Activated CD8-positive, alpha-beta memory T cell treated with anti-CD3 and anti-CD28 coated beads for 24 hours (primary cell): ENCODE measurements at regions not wholly inside any gene's neighbourhood (a gene's known extent, or its start where the extent isn't known, plus 50 kb on each side); places are given as distances from the start of the nearest gene placed in this dataset.
"Not testable (repeated sequence)": the region's sequence is repeated elsewhere in the genome, so short reads cannot be mapped to it uniquely, and the experiment has no call there.

Experiments used
- DNase-seq: peaks from one replicate; pipeline ENCODE4 v3.0.0-alpha.2; 2020

DNA sequence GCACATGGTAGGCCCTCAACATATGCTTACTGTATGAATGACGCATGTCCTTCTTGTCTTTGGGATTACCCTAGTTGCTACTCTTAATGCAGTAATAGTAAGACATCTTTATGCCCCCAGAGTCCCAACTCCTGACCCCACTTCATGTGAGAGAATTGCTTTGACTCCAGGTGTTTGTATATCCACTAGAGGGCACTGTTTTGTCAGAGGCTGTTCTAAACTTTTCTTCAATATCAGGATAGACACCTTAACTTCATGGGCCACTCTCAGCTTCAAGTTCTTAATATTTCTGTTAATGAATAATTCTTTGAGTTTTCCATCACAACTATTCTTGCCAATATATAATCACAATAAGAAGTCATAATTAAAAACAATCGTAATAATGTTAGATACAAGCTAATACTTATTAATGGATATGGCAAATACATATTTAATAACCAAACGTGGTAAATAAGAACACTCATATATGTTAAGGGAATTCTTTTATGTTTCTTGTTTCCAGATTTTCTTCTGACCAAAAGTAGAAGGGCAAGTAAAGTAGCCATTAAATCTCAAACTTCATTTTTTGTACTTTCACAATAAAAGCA, 337.2 kb upstream of the DNAJC19 start:
- no peak for DNase-seq

DNA sequence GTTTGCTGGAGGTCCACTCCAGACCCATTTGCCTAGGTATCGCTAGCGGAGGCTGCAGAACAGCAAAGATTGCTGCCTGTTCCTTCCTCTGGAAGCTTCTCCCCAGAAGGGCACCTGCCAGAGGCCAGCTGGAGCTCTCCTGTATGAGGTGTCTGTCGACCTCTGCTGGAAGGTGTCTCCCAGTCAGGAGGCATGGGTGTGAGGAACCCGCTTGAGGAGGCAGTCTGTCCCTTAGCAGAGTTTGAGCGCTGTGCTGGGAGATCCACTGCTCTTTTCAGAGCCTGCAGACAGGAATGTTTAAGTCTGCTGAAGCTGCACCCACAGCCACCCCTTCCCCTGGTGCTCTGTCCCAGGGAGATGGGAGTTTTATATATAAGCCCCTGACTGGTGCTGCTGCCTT, 335.0 kb upstream of the DNAJC19 start:
- not testable (repeated sequence) for DNase-seq

DNA sequence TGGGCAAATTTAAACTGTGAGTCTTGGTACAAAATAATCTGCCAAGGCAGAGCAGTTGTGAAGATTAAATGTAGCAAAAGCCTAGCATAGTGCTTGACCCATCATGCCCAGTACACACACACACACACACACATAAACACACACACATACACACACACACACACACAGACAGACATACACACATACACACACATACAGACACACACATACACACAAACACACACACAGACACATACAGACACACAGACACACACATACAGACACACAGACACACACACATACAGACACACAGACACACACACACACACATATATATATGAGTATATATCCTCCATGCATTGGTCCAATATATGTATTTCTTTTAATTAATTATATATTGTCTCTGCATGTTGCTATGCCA, 328.8 kb upstream of the DNAJC19 start:
- DNase-seq = no peak

DNA sequence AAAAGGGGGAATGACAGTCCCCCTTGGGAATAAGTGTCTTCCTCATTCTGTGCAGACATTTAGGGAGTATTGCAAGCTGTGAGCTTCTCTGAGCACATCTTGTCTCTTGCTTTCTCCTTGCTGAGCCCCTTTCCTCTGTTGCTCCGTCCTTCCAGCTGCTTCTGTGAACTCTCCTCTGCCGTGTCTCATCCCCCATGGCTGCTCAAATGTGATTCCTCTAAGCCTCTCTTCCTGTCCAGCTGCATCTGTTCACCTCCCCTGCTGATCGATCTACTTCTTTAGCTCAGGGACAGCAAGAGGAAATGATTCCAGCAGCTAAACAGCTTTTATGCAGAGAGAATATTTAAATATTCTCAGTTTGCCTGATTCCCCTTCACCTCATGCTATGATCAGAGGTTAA, 328.0 kb upstream of the DNAJC19 start:
- no peak for DNase-seq

DNA sequence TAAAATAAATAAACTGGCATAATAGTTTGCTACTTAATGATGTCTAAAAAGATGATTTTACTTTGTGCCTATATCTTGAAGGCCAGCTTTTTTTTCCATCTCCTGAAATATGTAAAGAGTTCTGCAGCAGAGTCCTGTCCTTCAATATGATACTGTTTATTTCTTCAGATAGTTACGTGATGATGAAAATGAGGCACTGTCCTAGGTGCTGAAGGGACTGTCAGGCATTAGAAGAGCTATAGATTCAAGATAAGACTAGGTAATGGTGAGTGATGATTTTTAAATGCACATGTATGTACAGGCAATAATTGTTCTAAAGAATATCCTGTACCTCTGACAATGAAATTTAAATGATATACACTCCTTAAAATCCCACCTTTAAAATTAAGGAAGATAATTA, 326.9 kb upstream of the DNAJC19 start:
- DNase-seq = no peak

- no peak for DNase-seq
Observed at GRCh38 chr3:181313335-181313734, 323.8 kb upstream of the DNAJC19 start.

DNA sequence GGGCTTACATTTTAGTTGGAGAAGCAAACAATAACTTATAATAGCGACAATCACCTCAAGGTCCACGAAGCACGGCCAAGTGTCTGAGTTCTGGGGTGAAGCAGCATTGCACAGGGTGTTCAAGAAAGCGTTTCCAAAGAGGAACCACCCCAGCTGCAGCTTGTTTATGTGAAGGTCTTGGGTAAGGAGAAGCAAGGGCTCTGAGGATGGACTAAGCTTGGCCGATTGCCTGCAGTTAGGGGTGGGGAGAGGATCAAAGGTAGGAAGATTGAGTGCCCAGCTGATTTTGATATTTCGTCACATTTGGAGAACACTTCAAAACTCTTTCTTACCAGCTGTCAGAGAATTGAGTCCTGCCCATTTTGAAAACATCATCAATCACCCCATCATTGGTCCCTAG, 321.6 kb upstream of the DNAJC19 start:
- DNase-seq = no peak

GRCh38 chr3:181302960-181303359, 313.4 kb upstream of the DNAJC19 start:
- no peak for DNase-seq

GRCh38 chr3:181300033-181300432, 310.5 kb upstream of the DNAJC19 start:
- no peak for DNase-seq

- DNase-seq = no peak
Observed at GRCh38 chr3:181298421-181298820, 308.9 kb upstream of the DNAJC19 start.

DNA sequence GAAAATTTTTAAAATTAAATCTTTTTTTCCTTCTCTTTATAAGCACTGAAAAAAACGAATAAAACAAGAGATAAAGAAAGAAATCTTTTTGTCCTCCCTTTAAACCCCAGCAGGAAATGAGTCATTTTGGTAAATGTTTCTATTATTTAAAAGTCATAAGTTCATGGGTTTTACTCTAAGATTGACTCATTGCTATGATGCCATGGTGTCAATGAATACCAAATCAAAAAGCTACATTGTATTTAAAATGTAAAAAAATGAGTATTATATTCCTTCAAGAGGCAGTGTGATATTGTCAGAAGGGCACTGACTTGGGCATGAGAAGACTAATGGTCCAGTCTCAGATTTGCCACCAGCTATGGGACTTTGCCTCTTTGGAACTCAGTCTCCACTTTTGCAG, 303.4 kb upstream of the DNAJC19 start:
- DNase-seq = no peak

- no peak for DNase-seq
Observed at GRCh38 chr3:181290941-181291340, 301.4 kb upstream of the DNAJC19 start.

- DNase-seq = no peak
Observed at GRCh38 chr3:181289306-181289705, 299.8 kb upstream of the DNAJC19 start.

GRCh38 chr3:181288145-181288544, 298.6 kb upstream of the DNAJC19 start:
- DNase-seq = no peak

DNA sequence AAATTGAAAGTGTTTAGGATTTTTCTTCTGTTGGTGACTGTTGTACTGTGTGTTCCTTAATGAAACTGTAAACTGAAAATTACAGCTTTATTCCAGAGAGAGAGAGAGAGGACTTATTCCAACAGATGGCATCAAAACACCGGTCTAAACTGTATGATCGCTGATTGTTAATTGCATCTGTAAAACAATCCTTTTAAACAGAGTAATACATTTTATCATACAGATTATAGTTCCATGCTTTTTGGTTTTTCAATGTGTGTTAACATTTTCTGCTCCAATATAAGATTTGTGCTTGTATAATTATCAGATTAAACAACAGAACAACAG, 289.7 kb upstream of the DNAJC19 start:
- no peak for DNase-seq

DNA sequence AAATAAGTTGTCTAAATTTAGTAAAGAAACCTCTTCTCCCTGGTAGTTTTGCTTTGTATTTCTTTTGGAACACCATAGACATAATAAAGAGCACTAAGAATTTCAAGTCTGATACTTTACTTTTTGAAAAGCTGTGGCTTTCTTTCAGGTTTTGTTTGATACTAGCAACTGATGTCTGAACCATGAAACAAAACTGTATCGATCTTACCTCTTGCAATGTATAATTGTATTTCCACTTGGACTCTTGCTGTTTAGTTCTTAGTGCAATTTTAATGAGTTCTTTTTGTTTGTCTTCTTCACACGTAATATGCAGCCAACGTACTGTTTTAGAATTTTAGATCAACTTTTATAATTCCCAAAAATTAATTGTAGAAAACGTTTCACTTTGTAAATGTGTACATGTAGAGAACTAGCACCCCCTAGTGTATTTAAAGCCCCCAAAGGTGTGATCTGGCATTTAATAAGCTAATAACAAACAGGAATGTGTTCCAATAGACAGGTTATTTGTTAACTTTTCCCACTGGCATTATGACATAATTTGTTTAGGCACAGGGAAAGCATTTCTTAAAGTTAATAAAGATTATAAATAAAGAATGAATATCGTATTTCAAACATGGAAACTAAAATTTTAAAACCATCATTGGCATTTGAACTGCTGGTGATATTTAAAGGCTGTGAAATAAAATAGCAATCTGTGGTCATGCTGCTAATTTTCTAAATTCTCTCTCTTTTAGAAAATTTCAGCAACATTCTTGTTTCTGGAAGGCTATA, 289.1 kb upstream of the DNAJC19 start:
- no peak for DNase-seq

DNA sequence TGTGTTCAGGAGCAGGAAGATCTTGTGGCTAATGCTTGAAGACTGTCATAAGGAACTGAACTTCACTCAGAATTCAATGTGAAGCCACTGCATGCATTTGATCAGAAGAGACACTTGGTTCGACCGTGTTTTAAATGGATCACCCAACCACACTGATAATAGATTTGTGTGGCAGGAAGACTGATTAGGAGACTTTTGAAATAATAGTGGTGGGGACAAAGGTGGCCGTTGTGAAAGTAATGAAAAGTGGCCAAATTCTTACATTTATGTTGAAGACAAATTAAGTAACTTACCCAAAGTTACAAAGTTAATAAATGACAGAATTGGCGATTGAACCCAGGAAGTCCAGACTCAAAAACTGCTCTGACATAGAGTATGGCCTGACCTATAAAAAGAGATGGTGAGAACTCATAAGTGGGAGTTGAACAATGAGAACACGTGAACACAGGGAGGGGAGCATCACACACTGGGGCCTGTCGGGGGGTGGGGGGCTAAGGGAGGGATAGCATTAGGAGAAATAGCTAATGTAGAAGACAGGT, 286.9 kb upstream of the DNAJC19 start:
- DNase-seq = no peak

- DNase-seq = no peak
Observed at GRCh38 chr3:181274025-181274424, 284.5 kb upstream of the DNAJC19 start.

GRCh38 chr3:181267312-181267711, 277.8 kb upstream of the DNAJC19 start:
- DNase-seq = no peak

- no peak for DNase-seq
Observed at GRCh38 chr3:181265750-181266333, 276.3 kb upstream of the DNAJC19 start.

- no peak for DNase-seq
Observed at GRCh38 chr3:181264486-181264885, 274.9 kb upstream of the DNAJC19 start.

- no peak for DNase-seq
Observed at GRCh38 chr3:181253796-181254195, 264.3 kb upstream of the DNAJC19 start.

GRCh38 chr3:181252631-181253030, 263.1 kb upstream of the DNAJC19 start:
- no peak for DNase-seq

- DNase-seq = no peak
Observed at GRCh38 chr3:181250714-181251113, 261.2 kb upstream of the DNAJC19 start.
